ENCODE measurements at regions not wholly inside any gene's neighbourhood (a gene's known extent, or its start where the extent isn't known, plus 50 kb on each side); places are given as distances from the start of the nearest gene placed in this dataset.

DNA sequence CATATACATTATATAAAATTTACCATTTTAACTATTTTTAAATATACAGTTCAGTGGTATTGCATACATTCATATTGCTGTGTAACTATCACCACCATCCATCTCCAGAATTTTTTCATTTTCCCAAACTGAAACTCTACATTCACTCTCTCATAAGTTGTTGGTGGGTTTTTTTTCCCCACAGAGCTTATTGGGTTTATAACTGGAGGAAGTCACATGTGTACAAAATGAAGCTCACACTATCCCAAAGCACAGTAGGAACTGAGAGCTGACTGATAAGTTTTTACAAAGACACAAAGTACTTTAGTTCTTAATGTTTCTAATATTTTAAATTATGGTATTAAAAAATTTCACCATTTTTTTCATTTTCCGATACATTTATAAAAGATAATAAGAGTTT lies 78.8 kb upstream of the TNFAIP3 start:
- CTCF ChIA-PET = interaction anchor here (1.6 kb wide), 1 partner anchor 12 kb away, joined by 5 read pairs; no protein-coding TSS in a partner anchor
- Histone ChIP-seq H3K9me3 (ENCODE audit: control insufficient read depth, insufficient read depth, low read length) (no peaks in the 10 kb centered on the region), H3K4me3 (ENCODE audit: low read depth, low read length) (no peak overlapping the region), H3K27me3 (ENCODE audit: control insufficient read depth, insufficient read depth, low read length) (no peaks in the 10 kb centered on the region), H3K27ac (ENCODE audit: low read depth, low read length) (no peak overlapping the region)
- no peak for TF ChIP-seq CTCF (IDR thresholded peaks at IDR 0.05; ENCODE audit: low read depth, low read length)
- POLR2A ChIA-PET = no interaction called here
- no peak for DNase-seq (ENCODE audit: low read depth, low spot score)

GRCh38 chr6:137791281-137792159 lies 75.5 kb upstream of the TNFAIP3 start:
- CTCF ChIA-PET = interaction anchor here (1.0 to 1.4 kb wide), 3 partner anchors 8 to 84 kb away, joined by 3 to 4 read pairs (median 3); no protein-coding TSS in a partner anchor
- POLR2A ChIA-PET = no interaction called here

GRCh38 chr6:137792160-137793033 lies 74.7 kb upstream of the TNFAIP3 start:
- ChIA-PET CTCF (interaction anchor here (1.4 kb wide), 1 partner anchor 13 kb away, joined by 3 read pairs; no protein-coding TSS in a partner anchor), POLR2A (no interaction called here)
- no peaks in the 10 kb centered on the region for H3K27me3 ChIP-seq (ENCODE audit: control insufficient read depth, insufficient read depth, low read length)
- no peak for TF ChIP-seq CTCF (IDR thresholded peaks at IDR 0.05; ENCODE audit: low read depth, low read length)
- H3K4me3 ChIP-seq (ENCODE audit: low read depth, low read length) = no peak overlapping the region
- no peaks in the 10 kb centered on the region for H3K9me3 ChIP-seq (ENCODE audit: control insufficient read depth, insufficient read depth, low read length)
- no peak for DNase-seq (ENCODE audit: low read depth, low spot score)
- no peak overlapping the region for H3K27ac ChIP-seq (ENCODE audit: low read depth, low read length)

More at GRCh38 chr6:137791281-137792159, 75.5 kb upstream of the TNFAIP3 start:
- no peak overlapping the region for H3K4me3 ChIP-seq (ENCODE audit: low read depth, low read length)
- TF ChIP-seq CTCF (IDR thresholded peaks at IDR 0.05; ENCODE audit: low read depth, low read length) = no peak
- no peaks in the 10 kb centered on the region for H3K9me3 ChIP-seq (ENCODE audit: control insufficient read depth, insufficient read depth, low read length)
- no peaks in the 10 kb centered on the region for H3K27me3 ChIP-seq (ENCODE audit: control insufficient read depth, insufficient read depth, low read length)
- no peak overlapping the region for H3K27ac ChIP-seq (ENCODE audit: low read depth, low read length)
- DNase-seq (ENCODE audit: low read depth, low spot score) = no peak

DNA sequence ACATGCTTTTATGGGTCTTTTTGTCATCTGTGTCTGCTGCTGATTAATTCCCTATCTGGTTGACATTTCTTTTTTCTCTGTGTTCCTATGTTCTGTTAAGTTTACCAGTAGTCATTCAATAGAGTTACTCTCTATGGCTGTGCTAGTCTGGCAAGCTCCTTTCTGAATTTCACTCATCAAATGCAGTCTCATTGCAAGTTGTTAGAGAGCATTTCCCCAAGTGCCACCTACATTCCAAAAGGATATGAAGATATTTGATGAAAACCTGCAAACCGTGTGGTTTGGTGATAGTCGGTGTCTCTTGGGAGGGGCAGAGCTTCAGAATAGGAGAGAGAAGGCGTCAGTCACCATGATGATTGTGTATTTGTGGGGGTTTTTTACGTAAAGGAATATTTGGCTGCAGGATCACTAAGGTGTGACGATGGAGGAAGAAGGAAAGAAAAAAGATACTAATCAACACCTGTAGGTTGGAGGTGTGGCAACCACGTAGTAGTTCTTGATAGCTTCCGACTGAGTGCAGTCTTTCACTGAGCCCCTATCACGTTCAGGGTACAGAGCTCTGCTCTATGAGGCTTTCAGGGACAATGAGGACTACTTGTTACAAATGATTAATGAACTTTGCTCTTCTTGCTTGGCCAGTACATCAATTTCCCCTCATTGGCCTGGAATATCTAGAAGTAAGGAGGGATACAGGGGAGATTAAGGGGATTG lies 73.1 kb upstream of the TNFAIP3 start:
- H3K4me3 ChIP-seq (ENCODE audit: low read depth, low read length) = no peak overlapping the region
- no peak for TF ChIP-seq CTCF (IDR thresholded peaks at IDR 0.05; ENCODE audit: low read depth, low read length)
- no peak overlapping the region for H3K27ac ChIP-seq (ENCODE audit: low read depth, low read length)
- H3K27me3 ChIP-seq (ENCODE audit: control insufficient read depth, insufficient read depth, low read length) = no peaks in the 10 kb centered on the region
- ChIA-PET CTCF (interaction anchor here (1.1 kb wide), 1 partner anchor 19 kb away, joined by 3 read pairs; no protein-coding TSS in a partner anchor), POLR2A (no interaction called here)
- no peaks in the 10 kb centered on the region for H3K9me3 ChIP-seq (ENCODE audit: control insufficient read depth, insufficient read depth, low read length)
- DNase-seq (ENCODE audit: low read depth, low spot score) = no peak

Data from AG04450 (cell line).